Colonic mucosa (tissue), 4 donors: ENCODE measurements at regions not wholly inside any gene's neighbourhood (a gene's known extent, or its start where the extent isn't known, plus 50 kb on each side); places are given as distances from the start of the nearest gene placed in this dataset.

Source experiments
- DNase-seq: peaks from one replicate; pipeline ENCODE4 v3.0.0-alpha.2; 2020
- H3K27ac ChIP-seq: fragments of 200-600 bp; one replicate; pipeline ENCODE4 v1.8.0; 2021
- H3K27me3 ChIP-seq: fragments of 200-600 bp; one replicate; pipeline ENCODE4 v1.8.0; 2021
- H3K36me3 ChIP-seq: fragments of 200-600 bp; one replicate; pipeline ENCODE4 v1.8.0; 2021
- H3K4me1 ChIP-seq: fragments of 200-600 bp; one replicate; pipeline ENCODE4 v1.8.0; 2021; ENCODE audit warnings: mild to moderate bottlenecking
- H3K4me3 ChIP-seq: fragments of 200-600 bp; one replicate; pipeline ENCODE4 v1.8.0; 2021
- H3K9ac ChIP-seq, 2 donors: one replicate each; pipeline ENCODE4 v1.7.0; 2013; ENCODE audit warnings: control low read depth in 2 of 2, low read depth in 2 of 2, low read length in 2 of 2
- H3K9me3 ChIP-seq: fragments of 200-600 bp; one replicate; pipeline ENCODE4 v1.8.0; 2021
- CTCF ChIP-seq: fragments of 200-600 bp; IDR thresholded peaks from one replicate; pipeline ENCODE4 v1.8.0; 2022; ENCODE audit warnings: antibody characterized with exemption, mild to moderate bottlenecking
- intact Hi-C: fragments of 100-400 bp; cut with DNase I; formaldehyde crosslinking; loops from one replicate; pipeline ENCODE4 v1.14.1; 2022
- donor health status: healthy.
- donor health status: DM: no; HTN: no; CAD: no.
- donor health status: DM: no; HTN: no; CAD: no.

GRCh38 chr4:125541836-125542385 is 227.2 kb downstream of the FAT4 start:
- H3K4me3 ChIP-seq = no peak overlapping the region
- no peak overlapping the region for H3K27ac ChIP-seq
- intact Hi-C loops = no loop called here
- no peaks in the 10 kb centered on the region for H3K9me3 ChIP-seq
- H3K4me1 ChIP-seq = no peaks in the 10 kb centered on the region
- no peak overlapping the region for H3K9ac ChIP-seq
- TF ChIP-seq CTCF = no peak
- H3K27me3 ChIP-seq = no peaks in the 10 kb centered on the region
- DNase-seq = no peak
- H3K36me3 ChIP-seq = no peaks in the 10 kb centered on the region

GRCh38 chr4:125546272-125546671 is 231.5 kb downstream of the FAT4 start:
- H3K27ac ChIP-seq = no peak overlapping the region
- no peaks in the 10 kb centered on the region for H3K4me1 ChIP-seq
- H3K27me3 ChIP-seq = no peaks in the 10 kb centered on the region
- no peaks in the 10 kb centered on the region for H3K9me3 ChIP-seq
- no peaks in the 10 kb centered on the region for H3K36me3 ChIP-seq
- no peak for DNase-seq
- no peak for TF ChIP-seq CTCF
- H3K9ac ChIP-seq = no peak overlapping the region
- intact Hi-C loops = no loop called here
- H3K4me3 ChIP-seq = no peak overlapping the region

GRCh38 chr4:125547836-125548235 is 233.1 kb downstream of the FAT4 start:
- DNase-seq = no peak
- intact Hi-C loops = no loop called here
- H3K4me3 ChIP-seq = no peak overlapping the region

GRCh38 chr4:125550769-125551168 is 236.0 kb downstream of the FAT4 start:
- Histone ChIP-seq H3K4me1 (no peaks in the 10 kb centered on the region), H3K9me3 (no peaks in the 10 kb centered on the region), H3K4me3 (no peak overlapping the region), H3K36me3 (no peaks in the 10 kb centered on the region), H3K9ac (no peak overlapping the region), H3K27me3 (no peaks in the 10 kb centered on the region), H3K27ac (no peak overlapping the region)
- DNase-seq = no peak
- TF ChIP-seq CTCF = no peak
- intact Hi-C loops = no loop called here

More at GRCh38 chr4:125547836-125548235, 233.1 kb downstream of the FAT4 start:
- Histone ChIP-seq H3K4me1 (no peaks in the 10 kb centered on the region), H3K27ac (no peak overlapping the region), H3K9me3 (no peaks in the 10 kb centered on the region), H3K9ac (no peak overlapping the region), H3K27me3 (no peaks in the 10 kb centered on the region), H3K36me3 (no peaks in the 10 kb centered on the region)
- no peak for TF ChIP-seq CTCF

GRCh38 chr4:125551466-125551865 is 236.7 kb downstream of the FAT4 start:
- H3K9me3 ChIP-seq = no peaks in the 10 kb centered on the region
- H3K4me1 ChIP-seq = no peaks in the 10 kb centered on the region
- H3K4me3 ChIP-seq = no peak overlapping the region
- no peak for TF ChIP-seq CTCF
- no peak for DNase-seq
- H3K36me3 ChIP-seq = no peaks in the 10 kb centered on the region
- H3K27me3 ChIP-seq = no peaks in the 10 kb centered on the region
- intact Hi-C loops = no loop called here
- no peak overlapping the region for H3K27ac ChIP-seq
- no peak overlapping the region for H3K9ac ChIP-seq
